Liver (tissue), 8 donors: ENCODE measurements at regions not wholly inside any gene's neighbourhood (a gene's known extent, or its start where the extent isn't known, plus 50 kb on each side); places are given as distances from the start of the nearest gene placed in this dataset.

ENCODE experiments used
- DNase-seq: peaks from one replicate; pipeline ENCODE4 v3.0.0-alpha.2; 2017; ENCODE audit warnings: low spot score
- H3K27ac ChIP-seq, 2 donors: one replicate each; pipeline ENCODE4 v1.7.0; 2013; ENCODE audit warnings: inconsistent platforms in 2 of 2, low read length in 2 of 2, control low read depth in 1 of 2, low read depth in 1 of 2, mild to moderate bottlenecking in 1 of 2
- H3K27me3 ChIP-seq, 4 donors: one replicate each; pipeline versions ENCODE4 v1.6.1 to v1.7.0; 2013; ENCODE audit warnings: low read length in 3 of 4, inconsistent platforms in 1 of 4, mild to moderate bottlenecking in 1 of 4, moderate library complexity in 1 of 4; ENCODE audit not compliant: control insufficient read depth in 4 of 4, insufficient read depth in 4 of 4
- H3K36me3 ChIP-seq, 4 donors: one replicate each; pipeline versions ENCODE4 v1.6.1 to v1.7.0; 2013; ENCODE audit warnings: low read length in 3 of 4, mild to moderate bottlenecking in 3 of 4, low read depth in 1 of 4, moderate library complexity in 1 of 4; ENCODE audit not compliant: control insufficient read depth in 4 of 4, insufficient read depth in 3 of 4
- H3K4me1 ChIP-seq, 4 donors: one replicate each; pipeline versions ENCODE4 v1.6.1 to v1.7.0; 2013; ENCODE audit warnings: low read length in 3 of 4, mild to moderate bottlenecking in 3 of 4, moderate library complexity in 1 of 4; ENCODE audit not compliant: control insufficient read depth in 4 of 4, insufficient read depth in 4 of 4
- H3K4me3 ChIP-seq, 3 donors: one replicate each; pipeline versions ENCODE4 v1.6.1 to v1.7.0; 2013; ENCODE audit warnings: low read length in 3 of 3, control low read depth in 1 of 3, low read depth in 1 of 3, mild to moderate bottlenecking in 1 of 3
- H3K9ac ChIP-seq, 2 donors: one replicate each; pipeline ENCODE4 v1.7.0; 2013; ENCODE audit warnings: low read length in 2 of 2, mild to moderate bottlenecking in 2 of 2, moderate library complexity in 2 of 2, control low read depth in 1 of 2, low read depth in 1 of 2
- H3K9me3 ChIP-seq, 4 donors: one replicate each; pipeline versions ENCODE4 v1.6.1 to v1.7.0; 2013; ENCODE audit warnings: low read length in 3 of 4; ENCODE audit not compliant: control insufficient read depth in 4 of 4
- ATF3 ChIP-seq: IDR thresholded peaks from 2 replicates; pipeline ENCODE4 v1.6.1; 2016; ENCODE audit warnings: antibody characterized with exemption
- CTCF ChIP-seq: fragments of 150-350 bp; IDR thresholded peaks from 2 replicates; pipeline ENCODE4 v1.5.1; 2017; ENCODE audit warnings: improper control_type of control experiment, low read depth, low read length; ENCODE audit not compliant: missing input control
- EGR1 ChIP-seq, 2 donors: IDR thresholded peaks; 2 replicates each; pipeline ENCODE4 v1.6.1; 2016 to 2018; ENCODE audit warnings: antibody characterized with exemption in 2 of 2, low read depth in 2 of 2
- FOXA1 ChIP-seq: IDR thresholded peaks from 2 replicates; pipeline ENCODE4 v1.6.1; 2016; ENCODE audit warnings: antibody characterized with exemption
- FOXA2 ChIP-seq: IDR thresholded peaks from 2 replicates; pipeline ENCODE4 v1.6.1; 2016; ENCODE audit warnings: antibody characterized with exemption
- GABPA ChIP-seq, 2 donors: IDR thresholded peaks in 1 of 2; conservative IDR thresholded peaks in 1 of 2; 2 replicates each; pipeline ENCODE4 v1.6.1; 2016; ENCODE audit warnings: antibody characterized with exemption in 2 of 2, mild to moderate bottlenecking in 1 of 2, moderate library complexity in 1 of 2
- HNF4A ChIP-seq, 2 donors: conservative IDR thresholded peaks; 2 replicates each; pipeline ENCODE4 v1.6.1; 2016; ENCODE audit warnings: antibody characterized with exemption in 2 of 2, mild to moderate bottlenecking in 2 of 2
- HNF4G ChIP-seq: IDR thresholded peaks from 2 replicates; pipeline ENCODE4 v1.6.1; 2016; ENCODE audit warnings: antibody characterized with exemption
- NR2F2 ChIP-seq: IDR thresholded peaks from 2 replicates; pipeline ENCODE4 v1.6.1; 2016; ENCODE audit warnings: antibody characterized with exemption
- RAD21 ChIP-seq, 2 donors: IDR thresholded peaks; 2 replicates each; pipeline ENCODE4 v1.6.1; 2016; ENCODE audit warnings: antibody characterized with exemption in 2 of 2, mild to moderate bottlenecking in 2 of 2
- REST ChIP-seq: IDR thresholded peaks from 2 replicates; pipeline ENCODE4 v1.6.1; 2016; ENCODE audit warnings: antibody characterized with exemption, mild to moderate bottlenecking
- RXRA ChIP-seq, 2 donors: IDR thresholded peaks; 2 replicates each; pipeline ENCODE4 v1.6.1; 2017 to 2018; ENCODE audit warnings: antibody characterized with exemption in 2 of 2, mild to moderate bottlenecking in 1 of 2
- SP1 ChIP-seq: IDR thresholded peaks from 2 replicates; pipeline ENCODE4 v1.6.1; 2018; ENCODE audit warnings: antibody characterized with exemption, mild to moderate bottlenecking
- YY1 ChIP-seq: IDR thresholded peaks from 2 replicates; pipeline ENCODE4 v1.6.1; 2016; ENCODE audit warnings: antibody characterized with exemption, mild to moderate bottlenecking
- ZBTB33 ChIP-seq: IDR thresholded peaks from 2 replicates; pipeline ENCODE4 v1.6.1; 2016; ENCODE audit warnings: antibody characterized with exemption
- WGBS: extraction: QIAGEN DNeasy Blood & Tissue Kit; methylation state at CpG from one replicate; pipeline ENCODE4 v1.1.7; 2013; 5-methylcytosine and 5-hydroxymethylcytosine counted together
- donor health status: healthy.
- donor health status: healthy.
- donor health status: healthy.
- donor health status: healthy.
- donor health status: healthy.

DNA sequence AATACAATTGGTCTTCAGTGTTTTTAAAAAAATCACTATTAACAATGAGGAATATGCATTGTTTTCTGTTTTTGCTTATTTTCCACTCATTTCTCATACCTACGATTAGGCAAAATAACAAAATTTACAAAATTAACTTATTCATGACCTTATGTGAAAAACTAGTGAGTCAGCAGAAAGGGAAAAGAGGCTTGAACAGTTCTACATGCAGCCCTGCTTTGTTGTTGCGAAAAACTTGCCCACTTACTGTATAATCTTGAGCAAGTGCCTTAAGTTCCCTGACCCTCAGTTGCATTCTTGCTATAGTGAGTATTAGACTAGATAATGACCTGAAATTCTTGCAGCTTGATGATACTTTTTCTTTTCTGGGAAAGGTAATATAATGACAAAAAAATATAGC lies 551.1 kb upstream of the BCHE start:
- Histone ChIP-seq H3K4me1 (no peaks in the 10 kb centered on the region), H3K36me3 (no peaks in the 10 kb centered on the region), H3K27me3 (no peaks in the 10 kb centered on the region), H3K9me3 (no peaks in the 10 kb centered on the region), H3K9ac (no peak overlapping the region), H3K4me3 (no peak overlapping the region), H3K27ac (no peak overlapping the region)
- 73% methylated on average over 2 of the region's 2 CpGs for WGBS
- no peak for DNase-seq
- no peak for TF ChIP-seq ATF3
- TF ChIP-seq GABPA (IDR thresholded peaks at IDR 0.05 in 1 of 2, conservative IDR thresholded peaks at IDR 0.05 in 1 of 2), result no peak
- TF ChIP-seq RAD21 (IDR thresholded peaks at IDR 0.05), result no peak

DNA sequence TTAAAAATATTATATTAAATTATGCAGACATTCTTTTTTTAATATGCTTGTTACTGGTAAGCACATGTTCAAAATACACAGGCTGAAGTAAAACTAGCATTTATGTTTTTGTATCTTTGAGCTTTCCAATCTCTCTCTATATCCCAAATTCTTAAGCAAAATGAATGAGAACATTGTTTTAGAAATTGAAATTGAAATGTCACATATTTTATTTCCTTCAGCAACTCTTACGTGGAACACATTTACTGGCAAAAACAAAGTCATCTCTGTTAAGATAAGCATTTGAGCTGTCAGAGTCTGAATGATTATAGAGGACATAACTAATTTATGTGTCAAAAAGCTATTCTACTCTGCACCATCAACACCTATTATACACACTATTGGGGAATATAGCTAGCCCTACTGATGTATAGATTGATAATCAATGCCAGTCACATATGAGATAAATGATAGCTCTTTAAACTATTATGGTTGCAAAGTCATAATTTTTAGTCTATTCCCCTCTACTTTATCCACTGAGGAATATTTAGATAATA lies 535.4 kb upstream of the BCHE start:
- no peak for DNase-seq
- TF ChIP-seq ZBTB33, result no peak
- no peak for TF ChIP-seq NR2F2
- TF ChIP-seq ATF3, result no peak
- TF ChIP-seq FOXA1, result no peak
- TF ChIP-seq SP1, result no peak
- TF ChIP-seq HNF4G, result no peak
- TF ChIP-seq RAD21 (IDR thresholded peaks at IDR 0.05), result no peak
- no peak for TF ChIP-seq HNF4A (conservative IDR thresholded peaks at IDR 0.05)
- no peak for TF ChIP-seq FOXA2
- no peak for TF ChIP-seq CTCF
- no peak for TF ChIP-seq RXRA (IDR thresholded peaks at IDR 0.05)
- TF ChIP-seq YY1, result no peak
- H3K9ac ChIP-seq, result no peak overlapping the region
- H3K36me3 ChIP-seq, result no peaks in the 10 kb centered on the region
- WGBS, result 79% methylated on average over 1 of the region's 1 CpG
- no peaks in the 10 kb centered on the region for H3K27me3 ChIP-seq
- no peak overlapping the region for H3K4me3 ChIP-seq
- H3K9me3 ChIP-seq, result peaks cover 0 to 2% (median 0%) of the 10 kb centered on the region in 4 donors
- no peaks in the 10 kb centered on the region for H3K4me1 ChIP-seq
- no peak overlapping the region for H3K27ac ChIP-seq

DNA sequence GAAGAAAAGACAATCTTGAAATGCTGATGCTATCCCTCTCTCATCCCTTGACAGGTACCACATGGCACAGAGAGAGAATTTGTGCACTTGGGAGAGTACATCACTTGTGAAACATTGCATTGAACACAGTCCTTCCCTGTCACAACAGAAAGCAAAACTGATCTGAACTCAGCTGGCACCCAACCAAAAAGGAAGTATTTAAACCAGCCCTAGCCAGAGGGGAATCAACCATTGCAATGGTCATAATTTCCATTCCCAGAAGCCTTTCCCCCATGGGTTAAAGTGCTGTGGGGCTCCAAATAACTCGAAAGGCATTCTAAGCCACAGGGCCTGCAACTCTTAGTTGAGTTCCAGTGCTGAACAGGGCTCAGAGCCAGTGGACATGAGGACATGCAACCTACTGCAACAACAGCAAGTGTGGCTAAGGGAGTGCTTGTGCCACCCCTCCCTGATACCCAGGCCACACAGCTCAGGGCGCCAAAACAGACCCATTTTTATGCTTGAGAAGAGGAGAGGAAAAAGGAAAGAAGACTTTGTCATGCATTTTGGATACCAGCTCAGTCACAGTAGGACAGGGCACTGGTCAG lies 530.8 kb upstream of the BCHE start:
- Histone ChIP-seq H3K4me3 (no peak overlapping the region), H3K27me3 (no peaks in the 10 kb centered on the region), H3K4me1 (no peaks in the 10 kb centered on the region), H3K9ac (no peak overlapping the region), H3K36me3 (no peaks in the 10 kb centered on the region), H3K9me3 (peaks cover 0 to 2% (median 0%) of the 10 kb centered on the region in 4 donors), H3K27ac (no peak overlapping the region)
- 44% methylated on average over 2 of the region's 2 CpGs for WGBS
- no peak for DNase-seq
- no peak for TF ChIP-seq FOXA2
- no peak for TF ChIP-seq RAD21 (IDR thresholded peaks at IDR 0.05)
- no peak for TF ChIP-seq EGR1 (IDR thresholded peaks at IDR 0.05; ENCODE audit: low read depth in 2 of 2)
- no peak for TF ChIP-seq REST
- TF ChIP-seq CTCF, result no peak
- no peak for TF ChIP-seq GABPA (IDR thresholded peaks at IDR 0.05 in 1 of 2, conservative IDR thresholded peaks at IDR 0.05 in 1 of 2)
- no peak for TF ChIP-seq RXRA (IDR thresholded peaks at IDR 0.05)
- no peak for TF ChIP-seq SP1
- TF ChIP-seq HNF4G, result no peak
- no peak for TF ChIP-seq ATF3
- TF ChIP-seq HNF4A (conservative IDR thresholded peaks at IDR 0.05), result no peak
